ENCODE measurements at regions not wholly inside any gene's neighbourhood (a gene's known extent, or its start where the extent isn't known, plus 50 kb on each side); places are given as distances from the start of the nearest gene placed in this dataset.

DNA sequence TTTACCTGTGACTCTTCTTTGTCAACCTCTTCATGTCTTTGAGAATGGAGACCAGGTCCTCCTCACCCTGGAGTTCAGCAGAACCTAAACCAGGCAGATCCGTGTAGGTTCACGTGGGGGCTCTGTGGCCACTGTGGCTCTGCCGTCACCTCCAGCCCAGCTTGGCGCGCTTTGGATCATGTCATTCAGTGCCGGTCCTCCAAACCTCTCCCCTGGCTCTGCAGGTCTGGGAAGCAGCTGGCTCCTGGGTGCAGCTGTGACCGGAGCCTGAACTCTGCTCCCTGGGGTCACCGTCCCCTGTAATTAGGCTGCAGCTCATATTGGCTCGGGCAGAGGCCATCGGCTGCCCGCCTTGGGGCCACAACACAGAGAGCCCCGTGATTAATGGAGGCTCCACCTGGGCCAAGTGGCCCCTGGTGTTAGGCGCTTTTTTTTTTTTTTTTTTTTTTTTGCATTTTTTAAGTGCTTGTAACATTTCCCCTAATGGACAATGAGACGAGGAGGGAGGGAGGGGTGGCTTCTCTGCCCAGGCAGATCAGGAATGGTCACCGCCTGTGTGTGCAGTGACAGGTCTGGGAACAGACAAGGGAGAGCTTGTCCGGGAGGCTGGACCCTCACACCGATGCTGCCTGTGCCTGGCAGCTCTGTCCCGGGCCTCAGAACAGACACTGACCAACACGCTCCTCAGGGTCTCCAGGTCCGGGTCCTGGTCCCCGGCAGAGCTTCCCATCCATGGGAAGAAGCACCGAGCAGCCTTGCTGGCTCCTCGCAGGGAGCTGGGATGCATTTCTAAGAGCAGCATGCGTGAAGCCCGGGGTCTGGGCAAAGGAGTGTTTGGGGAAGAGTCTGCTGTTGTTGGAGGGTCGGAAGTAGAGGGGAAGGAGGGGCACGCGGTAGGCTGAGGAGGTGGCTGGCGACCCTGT lies 247.9 kb downstream of the SEC14L1 start:
- no peak for TF ChIP-seq SIN3A (IDR thresholded peaks at IDR 0.05; ENCODE audit: borderline replicate concordance, insufficient read depth, low read length)

DNA sequence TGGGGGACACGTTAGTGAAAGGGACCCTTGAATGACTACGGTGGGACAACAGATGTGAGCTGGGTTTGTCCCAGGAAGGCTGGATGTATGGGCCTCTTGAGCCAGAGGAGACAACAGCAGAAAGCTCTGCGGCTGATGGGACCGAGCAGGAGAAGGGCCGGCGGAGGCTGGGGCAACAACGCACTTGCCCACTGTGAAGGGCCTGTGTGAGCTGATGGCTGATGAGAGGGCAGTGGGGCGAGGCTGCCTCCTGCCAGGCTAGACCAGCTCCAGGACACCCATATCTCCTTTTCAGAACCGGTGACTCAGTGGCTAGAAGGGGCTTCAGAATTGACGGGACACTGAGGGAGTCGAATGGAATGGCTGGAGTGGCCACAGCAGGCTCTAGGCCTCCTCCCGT lies 250.1 kb downstream of the SEC14L1 start:
- TF ChIP-seq TAF1 (IDR thresholded peaks at IDR 0.05; ENCODE audit: borderline replicate concordance, insufficient read depth, low read length) (no peak), FOXP2 (optimal IDR thresholded peaks at IDR 0.05; ENCODE audit: borderline replicate concordance, extremely low read depth, extremely low read length, insufficient read depth) (no peak), SIN3A (IDR thresholded peaks at IDR 0.05; ENCODE audit: borderline replicate concordance, insufficient read depth, low read length) (no peak), POLR2AphosphoS5 (IDR thresholded peaks at IDR 0.05; ENCODE audit: low read depth, low read length) (no peak)
- TF ChIP-seq, protein P1, sequence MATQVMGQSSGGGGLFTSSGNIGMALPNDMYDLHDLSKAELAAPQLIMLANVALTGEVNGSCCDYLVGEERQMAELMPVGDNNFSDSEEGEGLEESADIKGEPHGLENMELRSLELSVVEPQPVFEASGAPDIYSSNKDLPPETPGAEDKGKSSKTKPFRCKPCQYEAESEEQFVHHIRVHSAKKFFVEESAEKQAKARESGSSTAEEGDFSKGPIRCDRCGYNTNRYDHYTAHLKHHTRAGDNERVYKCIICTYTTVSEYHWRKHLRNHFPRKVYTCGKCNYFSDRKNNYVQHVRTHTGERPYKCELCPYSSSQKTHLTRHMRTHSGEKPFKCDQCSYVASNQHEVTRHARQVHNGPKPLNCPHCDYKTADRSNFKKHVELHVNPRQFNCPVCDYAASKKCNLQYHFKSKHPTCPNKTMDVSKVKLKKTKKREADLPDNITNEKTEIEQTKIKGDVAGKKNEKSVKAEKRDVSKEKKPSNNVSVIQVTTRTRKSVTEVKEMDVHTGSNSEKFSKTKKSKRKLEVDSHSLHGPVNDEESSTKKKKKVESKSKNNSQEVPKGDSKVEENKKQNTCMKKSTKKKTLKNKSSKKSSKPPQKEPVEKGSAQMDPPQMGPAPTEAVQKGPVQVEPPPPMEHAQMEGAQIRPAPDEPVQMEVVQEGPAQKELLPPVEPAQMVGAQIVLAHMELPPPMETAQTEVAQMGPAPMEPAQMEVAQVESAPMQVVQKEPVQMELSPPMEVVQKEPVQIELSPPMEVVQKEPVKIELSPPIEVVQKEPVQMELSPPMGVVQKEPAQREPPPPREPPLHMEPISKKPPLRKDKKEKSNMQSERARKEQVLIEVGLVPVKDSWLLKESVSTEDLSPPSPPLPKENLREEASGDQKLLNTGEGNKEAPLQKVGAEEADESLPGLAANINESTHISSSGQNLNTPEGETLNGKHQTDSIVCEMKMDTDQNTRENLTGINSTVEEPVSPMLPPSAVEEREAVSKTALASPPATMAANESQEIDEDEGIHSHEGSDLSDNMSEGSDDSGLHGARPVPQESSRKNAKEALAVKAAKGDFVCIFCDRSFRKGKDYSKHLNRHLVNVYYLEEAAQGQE (IDR thresholded peaks at IDR 0.05; ENCODE audit: insufficient read depth in 1 of 2, low read depth in 2 of 2, low read length in 2 of 2) = no peak

DNA sequence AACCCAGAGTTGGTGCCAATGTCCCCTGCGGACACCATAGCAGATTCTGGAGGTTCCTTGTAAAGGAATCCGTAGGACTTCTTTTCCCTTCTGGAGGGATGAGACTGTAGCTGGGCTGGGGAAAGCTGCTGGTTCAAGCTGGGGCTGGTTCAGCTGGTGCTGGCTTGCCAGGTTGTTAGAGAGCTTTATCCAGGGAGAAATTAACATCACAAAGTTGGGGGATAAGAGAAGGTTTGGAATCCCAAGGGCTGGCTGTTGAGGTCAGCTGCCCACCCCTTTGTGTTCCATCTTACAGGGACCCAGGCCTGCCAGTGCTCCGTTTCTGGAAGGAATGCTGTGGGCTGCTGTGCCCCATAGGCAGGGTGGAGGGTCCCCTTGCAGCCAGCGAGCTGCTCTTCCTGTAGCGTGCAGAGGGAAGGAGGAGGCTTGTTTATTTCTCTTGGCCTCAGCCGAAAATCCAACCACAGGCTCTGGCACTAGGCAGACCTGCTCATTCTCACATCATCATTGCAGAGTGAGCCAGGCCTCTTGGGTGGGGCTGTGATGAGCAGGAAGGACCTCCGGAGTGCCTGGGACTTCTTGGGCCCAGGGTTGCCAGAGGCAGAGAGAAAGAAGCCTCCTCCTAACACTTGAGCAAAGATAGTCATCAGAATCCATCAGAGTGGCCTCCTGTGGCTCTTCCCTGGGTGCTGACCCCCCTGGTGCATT lies 251.1 kb downstream of the SEC14L1 start:
- TF ChIP-seq FOXP2 (optimal IDR thresholded peaks at IDR 0.05; ENCODE audit: borderline replicate concordance, extremely low read depth, extremely low read length, insufficient read depth) = peak; percentile 60
- TF ChIP-seq, protein P1 (IDR thresholded peaks at IDR 0.05; ENCODE audit: insufficient read depth in 1 of 2, low read depth in 2 of 2, low read length in 2 of 2) = no peak

DNA sequence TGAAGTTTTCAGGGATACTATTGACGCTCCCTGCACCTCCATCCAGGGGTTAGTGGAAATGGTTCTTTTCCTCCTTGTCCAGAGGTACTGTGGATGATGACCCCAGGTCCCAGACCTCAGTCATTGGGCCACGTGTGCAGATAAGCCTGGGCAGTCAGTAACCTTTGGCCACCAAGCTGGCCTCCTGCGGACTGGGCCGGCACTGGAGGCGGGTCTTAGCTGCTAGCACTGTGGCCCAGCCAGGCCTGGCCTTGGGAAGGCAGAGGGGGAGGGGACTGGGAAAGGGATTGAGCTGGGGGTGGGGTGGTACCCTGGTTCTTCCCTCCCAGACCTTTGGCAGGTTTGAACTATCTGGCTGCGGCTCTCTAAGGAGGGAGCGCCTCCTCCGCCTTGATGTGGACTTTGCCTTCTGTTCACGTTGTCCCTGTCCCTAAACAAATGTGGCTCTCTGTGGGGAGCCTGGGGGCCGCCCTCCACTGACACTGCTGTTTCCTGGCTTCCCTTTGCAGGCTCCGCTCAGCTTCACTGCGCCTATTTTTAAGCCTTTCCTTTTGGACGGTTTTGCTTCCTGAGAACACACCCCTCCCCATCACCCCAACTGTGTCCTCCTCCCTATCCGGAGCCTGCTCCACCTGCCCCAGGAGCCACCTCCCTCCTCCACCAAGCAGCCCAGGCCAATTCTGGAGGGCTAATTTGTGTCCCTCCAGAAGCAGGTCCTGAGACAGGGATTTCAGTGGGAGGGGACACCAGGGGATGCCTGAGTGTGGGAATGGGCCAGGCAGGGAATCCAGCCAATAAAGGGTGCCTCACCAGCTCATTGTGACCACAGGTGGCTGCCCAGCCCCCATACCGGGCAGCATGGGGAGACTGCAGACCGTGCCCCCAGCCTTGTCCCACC lies 251.9 kb downstream of the SEC14L1 start:
- TF ChIP-seq SIN3A (IDR thresholded peaks at IDR 0.05; ENCODE audit: borderline replicate concordance, insufficient read depth, low read length) (no peak), POLR2AphosphoS5 (IDR thresholded peaks at IDR 0.05; ENCODE audit: low read depth, low read length) (no peak), TAF1 (IDR thresholded peaks at IDR 0.05; ENCODE audit: borderline replicate concordance, insufficient read depth, low read length) (no peak), FOXP2 (optimal IDR thresholded peaks at IDR 0.05; ENCODE audit: borderline replicate concordance, extremely low read depth, extremely low read length, insufficient read depth) (no peak)
- TF ChIP-seq, protein P1 (IDR thresholded peaks at IDR 0.05; ENCODE audit: insufficient read depth in 1 of 2, low read depth in 2 of 2, low read length in 2 of 2) = no peak

DNA sequence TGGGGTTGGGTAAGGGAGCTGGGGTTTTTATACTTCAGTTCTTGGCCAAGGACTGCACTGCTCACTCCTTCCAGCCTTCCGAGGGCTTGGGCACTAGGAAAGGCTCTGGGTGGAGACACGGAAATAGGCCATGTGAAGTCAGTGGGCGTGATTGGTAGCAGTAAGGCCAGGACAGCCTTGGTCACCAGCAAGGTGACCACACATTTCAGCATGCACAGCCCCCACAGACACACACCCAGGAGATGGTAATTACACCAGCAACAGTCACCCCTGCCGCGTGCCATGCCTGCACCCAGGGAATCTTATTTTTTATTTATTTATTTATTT lies 252.5 kb downstream of the SEC14L1 start:
- TF ChIP-seq FOXP2 (optimal IDR thresholded peaks at IDR 0.05; ENCODE audit: borderline replicate concordance, extremely low read depth, extremely low read length, insufficient read depth) = no peak
- TF ChIP-seq, protein P1 (IDR thresholded peaks at IDR 0.05; ENCODE audit: insufficient read depth in 1 of 2, low read depth in 2 of 2, low read length in 2 of 2) = no peak
- no peak for TF ChIP-seq SIN3A (IDR thresholded peaks at IDR 0.05; ENCODE audit: borderline replicate concordance, insufficient read depth, low read length)
- TF ChIP-seq POLR2AphosphoS5 (IDR thresholded peaks at IDR 0.05; ENCODE audit: low read depth, low read length) = no peak
- no peak for TF ChIP-seq TAF1 (IDR thresholded peaks at IDR 0.05; ENCODE audit: borderline replicate concordance, insufficient read depth, low read length)

Data from PFSK-1 (cell line).